Lower leg skin (tissue), 3 donors: ENCODE measurements at regions not wholly inside any gene's neighbourhood (a gene's known extent, or its start where the extent isn't known, plus 50 kb on each side); places are given as distances from the start of the nearest gene placed in this dataset.

Source experiments
- CTCF ChIP-seq, 3 donors: fragments of 450-650 bp; IDR thresholded peaks; one replicate each; pipeline ENCODE4 v1.5.1; 2016; ENCODE audit warnings: antibody characterized with exemption in 3 of 3, mild to moderate bottlenecking in 3 of 3, moderate library complexity in 2 of 3
- POLR2A ChIP-seq, 2 donors: fragments of 450-650 bp; IDR thresholded peaks; one replicate each; pipeline ENCODE4 v1.6.1; 2016 to 2017; ENCODE audit warnings: antibody characterized with exemption in 2 of 2, mild to moderate bottlenecking in 1 of 2, moderate library complexity in 1 of 2

- TF ChIP-seq CTCF (IDR thresholded peaks at IDR 0.05), result no peak
- no peak for TF ChIP-seq POLR2A (IDR thresholded peaks at IDR 0.05)
Observed at GRCh38 chr20:1748777-1749176, 91.2 kb upstream of the SIRPG start.
